ENCODE measurements at regions not wholly inside any gene's neighbourhood (a gene's known extent, or its start where the extent isn't known, plus 50 kb on each side); places are given as distances from the start of the nearest gene placed in this dataset.

GRCh38 chr12:92326877-92327276 lies 181.2 kb upstream of the BTG1 start:
- POLR2A ChIA-PET: no interaction called here
- no TSS peak for BruUV-seq (replicated peaks)
- no peak for TF ChIP-seq IKZF1 (conservative IDR thresholded peaks at IDR 0.05)
- TF ChIP-seq FOXM1 (IDR thresholded peaks at IDR 0.05; ENCODE audit: low read depth, low read length): no peak
- no peak for TF ChIP-seq CHD2 (IDR thresholded peaks at IDR 0.05; ENCODE audit: borderline replicate concordance, low read depth, low read length)
- TF ChIP-seq ZBED1 (IDR thresholded peaks at IDR 0.05; ENCODE audit: borderline replicate concordance): no peak
- TF ChIP-seq EZH2 (IDR thresholded peaks at IDR 0.05; ENCODE audit: borderline replicate concordance, control insufficient read depth, low read depth, low read length): no peak
- no peak for TF ChIP-seq ZBTB40 (IDR thresholded peaks at IDR 0.05; ENCODE audit: borderline replicate concordance)
- TF ChIP-seq RELB (IDR thresholded peaks at IDR 0.05; ENCODE audit: low read depth): no peak
- no peak for TF ChIP-seq SIN3A (IDR thresholded peaks at IDR 0.05; ENCODE audit: low read depth, low read length)
- TF ChIP-seq LARP7 (IDR thresholded peaks at IDR 0.05): no peak
- TF ChIP-seq CUX1 (IDR thresholded peaks at IDR 0.05; ENCODE audit: insufficient replicate concordance, low read depth, low read length): no peak
- no peak for TF ChIP-seq RB1 (IDR thresholded peaks at IDR 0.05; ENCODE audit: borderline replicate concordance)
- TF ChIP-seq NR2C1 (IDR thresholded peaks at IDR 0.05): no peak

More at GRCh38 chr12:92326877-92327276, 181.2 kb upstream of the BTG1 start:
- Histone ChIP-seq H3K4me3 (no peak overlapping the region), H2AFZ (ENCODE audit: control insufficient read depth, low read depth, low read length) (no peak overlapping the region), H3K27me3 (replicated peaks in 1 of 2; ENCODE audit: control insufficient read depth in 2 of 2, insufficient read depth in 2 of 2, low read length in 1 of 2) (no peaks in the 10 kb centered on the region), H4K20me1 (ENCODE audit: control insufficient read depth, insufficient read depth) (no peaks in the 10 kb centered on the region), H3K4me2 (ENCODE audit: control insufficient read depth, insufficient read depth) (no peak overlapping the region), H3K27ac (ENCODE audit: control insufficient read depth, insufficient read depth) (no peak overlapping the region), H3K9me3 (replicated peaks; ENCODE audit: control insufficient read depth, insufficient read depth, low read length) (no peaks in the 10 kb centered on the region), H3K4me1 (ENCODE audit: control insufficient read depth, insufficient read depth, low read length) (no peaks in the 10 kb centered on the region), H3K79me2 (ENCODE audit: control insufficient read depth, insufficient read depth, low read length) (no peaks in the 10 kb centered on the region), H3K36me3 (ENCODE audit: control insufficient read depth in 2 of 2, insufficient read depth in 2 of 2, low read length in 1 of 2) (no peaks in the 10 kb centered on the region), H3K9ac (ENCODE audit: control insufficient read depth, insufficient read depth, low read length) (no peak overlapping the region)
- SMC1A ChIA-PET (ENCODE audit: uncharacterized antibody, unreplicated experiment): interaction anchor here (1.2 kb wide), 1 partner anchor 17 kb away, joined by 3 read pairs; no protein-coding TSS in a partner anchor
- DNase-seq (ENCODE audit: low read depth, low spot score): no peak
- RAD21 ChIA-PET (ENCODE audit: unreplicated experiment): interaction anchor here (1.2 kb wide), 1 partner anchor 36 kb away, joined by 3 read pairs; no protein-coding TSS in a partner anchor
- in situ Hi-C loops (cut with MboI) (no loop called here), intact Hi-C loops (cut with micrococcal nuclease; ENCODE audit: unreplicated experiment) (no loop called here)
- ATAC-seq: no peak
- 56% methylated on average over 5 of the region's 5 CpGs for WGBS (ENCODE audit: insufficient coverage, insufficient replicate concordance, low lambda C conversion rate, missing lambda C conversion rate)
- FAIRE-seq: no peak
- CTCF ChIA-PET: no interaction called here

Measured in GM12878 (cell line).